ENCODE measurements at regions not wholly inside any gene's neighbourhood (a gene's known extent, or its start where the extent isn't known, plus 50 kb on each side); places are given as distances from the start of the nearest gene placed in this dataset.

- no peak for DNase-seq (ENCODE audit: low spot score)
- no peak for TF ChIP-seq CTCF (IDR thresholded peaks at IDR 0.05; ENCODE audit: extremely low read depth, missing control alignments)
Observed at GRCh38 chr17:33352526-33352925, 59.4 kb upstream of the ASIC2 start.

- no peak for DNase-seq (ENCODE audit: low spot score)
- TF ChIP-seq CTCF (IDR thresholded peaks at IDR 0.05; ENCODE audit: extremely low read depth, missing control alignments), result no peak
Observed at GRCh38 chr17:33356266-33356665, 63.2 kb upstream of the ASIC2 start.

GRCh38 chr17:33363475-33363874 is 70.4 kb upstream of the ASIC2 start:
- no peak for DNase-seq (ENCODE audit: low spot score)
- TF ChIP-seq CTCF (IDR thresholded peaks at IDR 0.05; ENCODE audit: extremely low read depth, missing control alignments), result no peak

GRCh38 chr17:33366960-33367359 is 73.9 kb upstream of the ASIC2 start:
- no peak for DNase-seq (ENCODE audit: low spot score)
- TF ChIP-seq CTCF (IDR thresholded peaks at IDR 0.05; ENCODE audit: extremely low read depth, missing control alignments), result no peak

- no peak for TF ChIP-seq CTCF (IDR thresholded peaks at IDR 0.05; ENCODE audit: extremely low read depth, missing control alignments)
- DNase-seq (ENCODE audit: low spot score), result no peak
Observed at GRCh38 chr17:33369149-33369548, 76.1 kb upstream of the ASIC2 start.

GRCh38 chr17:33369876-33370275 is 76.8 kb upstream of the ASIC2 start:
- TF ChIP-seq CTCF (IDR thresholded peaks at IDR 0.05; ENCODE audit: extremely low read depth, missing control alignments), result no peak
- DNase-seq (ENCODE audit: low spot score), result no peak

GRCh38 chr17:33370401-33370800 is 77.3 kb upstream of the ASIC2 start:
- DNase-seq (ENCODE audit: low spot score), result no peak
- TF ChIP-seq CTCF (IDR thresholded peaks at IDR 0.05; ENCODE audit: extremely low read depth, missing control alignments), result no peak
